ENCODE measurements at regions not wholly inside any gene's neighbourhood (a gene's known extent, or its start where the extent isn't known, plus 50 kb on each side); places are given as distances from the start of the nearest gene placed in this dataset.

GRCh38 chr1:62991152-62991551 is 207.2 kb downstream of the ATG4C start:
- Histone ChIP-seq H3K4me2 (ENCODE audit: insufficient read depth, low read length) (no peak overlapping the region), H3K36me3 (ENCODE audit: insufficient read depth, low read length) (no peaks in the 10 kb centered on the region), H3K4me3 (ENCODE audit: insufficient read depth, low read length) (no peak overlapping the region), H3K27me3 (ENCODE audit: insufficient read depth, low read length) (no peaks in the 10 kb centered on the region), H3K27ac (ENCODE audit: low read depth, low read length) (no peak overlapping the region), H3K79me2 (ENCODE audit: insufficient read depth, low read length) (no peaks in the 10 kb centered on the region), H3K9me3 (ENCODE audit: low read depth, low read length) (no peaks in the 10 kb centered on the region), H3K4me1 (ENCODE audit: insufficient read depth, low read length) (no peaks in the 10 kb centered on the region), H4K20me1 (ENCODE audit: insufficient read depth, low read length) (no peaks in the 10 kb centered on the region), H2AFZ (ENCODE audit: low read length) (no peak overlapping the region)
- no peak for DNase-seq (ENCODE audit: insufficient read length, low spot score, missing footprints)
- no peak for TF ChIP-seq CTCF (IDR thresholded peaks at IDR 0.05; ENCODE audit: extremely low read depth, low read depth, low read length)

GRCh38 chr1:62993844-62994243 is 209.9 kb downstream of the ATG4C start:
- Histone ChIP-seq H3K4me2 (ENCODE audit: insufficient read depth, low read length) (no peak overlapping the region), H2AFZ (ENCODE audit: low read length) (no peak overlapping the region), H3K27me3 (ENCODE audit: insufficient read depth, low read length) (peaks cover 3% of the 10 kb centered on the region), H3K9me3 (ENCODE audit: low read depth, low read length) (no peaks in the 10 kb centered on the region), H3K4me1 (ENCODE audit: insufficient read depth, low read length) (no peaks in the 10 kb centered on the region), H3K79me2 (ENCODE audit: insufficient read depth, low read length) (no peaks in the 10 kb centered on the region), H3K36me3 (ENCODE audit: insufficient read depth, low read length) (no peaks in the 10 kb centered on the region), H3K27ac (ENCODE audit: low read depth, low read length) (no peak overlapping the region), H4K20me1 (ENCODE audit: insufficient read depth, low read length) (no peaks in the 10 kb centered on the region), H3K4me3 (ENCODE audit: insufficient read depth, low read length) (no peak overlapping the region)
- DNase-seq (ENCODE audit: insufficient read length, low spot score, missing footprints), result no peak
- TF ChIP-seq CTCF (IDR thresholded peaks at IDR 0.05; ENCODE audit: extremely low read depth, low read depth, low read length), result no peak

DNA sequence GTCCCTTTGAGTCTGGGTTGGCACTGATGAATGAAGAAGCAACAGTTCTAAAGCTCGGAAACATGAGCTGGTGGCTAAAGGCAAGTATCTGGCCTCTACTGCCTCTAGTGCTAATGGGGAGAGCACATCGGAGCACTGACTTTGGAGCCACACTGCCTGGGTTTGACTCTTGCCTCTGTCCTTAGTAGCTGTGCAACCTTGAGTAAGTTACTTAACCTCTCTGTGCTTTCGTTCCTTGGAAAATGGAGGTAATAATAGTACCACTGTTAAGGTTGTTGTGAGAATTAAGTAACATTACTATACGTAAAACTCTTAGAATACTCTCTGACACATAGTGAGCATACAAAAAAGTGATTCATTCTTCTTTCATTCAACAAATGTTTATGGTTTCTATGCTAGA is 211.2 kb downstream of the ATG4C start:
- Histone ChIP-seq H3K4me3 (ENCODE audit: insufficient read depth, low read length) (no peak overlapping the region), H4K20me1 (ENCODE audit: insufficient read depth, low read length) (no peaks in the 10 kb centered on the region), H3K27ac (ENCODE audit: low read depth, low read length) (no peak overlapping the region), H3K36me3 (ENCODE audit: insufficient read depth, low read length) (no peaks in the 10 kb centered on the region), H3K4me2 (ENCODE audit: insufficient read depth, low read length) (no peak overlapping the region), H3K27me3 (ENCODE audit: insufficient read depth, low read length) (peaks cover 3% of the 10 kb centered on the region), H3K4me1 (ENCODE audit: insufficient read depth, low read length) (no peaks in the 10 kb centered on the region), H3K79me2 (ENCODE audit: insufficient read depth, low read length) (no peaks in the 10 kb centered on the region), H3K9me3 (ENCODE audit: low read depth, low read length) (no peaks in the 10 kb centered on the region), H2AFZ (ENCODE audit: low read length) (no peak overlapping the region)
- DNase-seq (ENCODE audit: insufficient read length, low spot score, missing footprints), result no peak
- TF ChIP-seq CTCF (IDR thresholded peaks at IDR 0.05; ENCODE audit: extremely low read depth, low read depth, low read length), result no peak

- peaks cover 3% of the 10 kb centered on the region for H3K27me3 ChIP-seq (ENCODE audit: insufficient read depth, low read length)
- DNase-seq (ENCODE audit: insufficient read length, low spot score, missing footprints), result no peak
- H3K36me3 ChIP-seq (ENCODE audit: insufficient read depth, low read length), result no peaks in the 10 kb centered on the region
- no peak for TF ChIP-seq CTCF (IDR thresholded peaks at IDR 0.05; ENCODE audit: extremely low read depth, low read depth, low read length)
- no peak overlapping the region for H2AFZ ChIP-seq (ENCODE audit: low read length)
- no peaks in the 10 kb centered on the region for H4K20me1 ChIP-seq (ENCODE audit: insufficient read depth, low read length)
- no peak overlapping the region for H3K4me3 ChIP-seq (ENCODE audit: insufficient read depth, low read length)
- H3K9me3 ChIP-seq (ENCODE audit: low read depth, low read length), result no peaks in the 10 kb centered on the region
- H3K79me2 ChIP-seq (ENCODE audit: insufficient read depth, low read length), result no peaks in the 10 kb centered on the region
- H3K4me1 ChIP-seq (ENCODE audit: insufficient read depth, low read length), result no peaks in the 10 kb centered on the region
- no peak overlapping the region for H3K27ac ChIP-seq (ENCODE audit: low read depth, low read length)
- H3K4me2 ChIP-seq (ENCODE audit: insufficient read depth, low read length), result no peak overlapping the region
These were observed 214.0 kb downstream of the ATG4C start for GRCh38 chr1:62997884-62998283.

Data from osteoblast (primary cell).